Pulmonary artery endothelial cell (primary cell): ENCODE measurements at regions not wholly inside any gene's neighbourhood (a gene's known extent, or its start where the extent isn't known, plus 50 kb on each side); places are given as distances from the start of the nearest gene placed in this dataset.
"Not testable (repeated sequence)": the region's sequence is repeated elsewhere in the genome, so short reads cannot be mapped to it uniquely, and the experiment has no call there.

Experiments used
- DNase-seq: peaks from one replicate; pipeline ENCODE4 v3.0.0-alpha.2; 2011; ENCODE audit warnings: low read depth, low spot score

DNA sequence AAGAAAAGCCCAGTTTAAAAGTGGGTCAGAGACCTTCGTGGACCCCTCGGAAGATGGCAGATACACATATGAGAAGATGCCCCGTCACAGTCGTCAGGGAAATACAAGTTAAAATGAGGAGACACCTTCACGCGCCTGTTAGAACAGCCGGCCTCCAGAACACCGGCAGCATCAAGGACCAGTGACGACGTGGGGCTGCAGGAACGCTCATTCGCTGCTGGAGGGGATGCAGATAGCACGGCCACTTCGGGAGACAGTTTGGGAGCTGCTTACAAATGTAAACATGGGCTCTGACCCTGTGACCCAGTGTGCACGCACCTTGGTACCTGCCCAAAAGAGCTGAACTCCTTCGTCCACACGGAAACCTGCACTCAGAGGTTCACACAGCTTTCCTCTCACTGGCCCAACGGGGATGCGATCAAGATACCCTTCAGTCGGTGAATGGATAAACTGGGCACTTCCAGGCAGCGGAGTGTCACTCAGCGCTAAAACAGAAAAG is 83.7 kb upstream of the CTDP1 start:
- DNase-seq = no peak

DNA sequence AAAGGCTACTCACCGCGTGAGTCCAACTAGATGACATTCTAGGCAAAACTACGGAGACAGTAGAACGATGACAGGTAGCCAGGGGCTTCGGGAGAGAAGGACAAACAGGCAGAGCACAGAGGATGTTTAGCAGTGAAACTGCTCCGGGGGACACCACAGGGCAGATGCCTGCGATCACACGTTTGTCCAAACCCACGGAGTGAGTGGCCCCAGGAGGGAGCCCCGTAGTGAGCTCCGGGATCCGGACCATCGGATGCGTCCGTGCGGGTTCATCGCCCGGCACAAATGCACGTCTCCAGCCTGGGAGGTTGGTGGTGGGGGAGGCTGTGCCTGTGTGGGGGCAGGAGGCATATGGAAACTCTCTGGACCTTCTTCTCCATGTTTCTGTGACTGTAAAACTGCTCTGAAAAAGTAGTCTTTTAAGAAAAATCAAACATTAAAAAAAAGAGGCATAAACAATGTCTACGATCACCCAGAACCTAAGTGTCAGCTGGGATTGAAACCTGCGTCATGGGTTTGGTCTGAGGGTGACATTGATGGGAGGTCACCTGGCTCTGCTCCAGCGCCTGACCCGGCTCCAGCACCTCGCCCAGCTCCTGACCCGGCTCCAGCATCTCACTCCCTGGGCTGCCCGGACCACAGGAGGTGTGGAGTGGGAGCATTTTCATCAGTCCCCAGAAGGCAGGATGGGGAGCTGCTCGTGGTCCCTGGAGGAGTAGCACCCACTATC is 83.0 kb upstream of the CTDP1 start:
- DNase-seq = no peak

- DNase-seq = no peak
These were observed 82.3 kb upstream of the CTDP1 start for GRCh38 chr18:79597176-79597830.

GRCh38 chr18:79597831-79598632 is 81.6 kb upstream of the CTDP1 start:
- DNase-seq = no peak

DNA sequence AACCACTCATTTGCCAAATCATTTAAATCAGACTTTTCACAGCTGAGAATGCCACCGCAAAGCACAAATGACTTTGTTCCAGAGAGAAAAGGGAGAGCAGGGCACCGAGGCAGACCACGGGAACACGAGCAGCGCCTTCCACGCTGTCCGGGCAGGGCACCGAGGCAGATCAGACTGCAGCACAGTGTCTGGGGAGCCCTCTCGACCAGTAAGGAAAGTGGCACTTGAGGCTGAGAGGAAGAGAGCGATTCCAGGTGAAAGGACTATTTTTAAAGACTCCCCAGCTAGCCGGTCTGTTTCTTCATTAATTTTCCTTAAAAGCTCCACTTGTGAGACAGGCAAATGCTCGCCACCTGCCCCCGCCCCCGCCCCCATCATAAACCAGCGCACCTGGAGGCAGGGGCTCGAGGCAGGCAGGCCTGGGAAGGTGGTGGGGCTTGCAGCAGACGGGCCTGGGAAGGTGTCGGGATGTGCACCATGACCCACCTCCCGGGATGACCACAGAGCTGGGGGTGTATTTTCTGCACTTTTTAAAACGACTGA is 80.9 kb upstream of the CTDP1 start:
- DNase-seq = no peak

DNA sequence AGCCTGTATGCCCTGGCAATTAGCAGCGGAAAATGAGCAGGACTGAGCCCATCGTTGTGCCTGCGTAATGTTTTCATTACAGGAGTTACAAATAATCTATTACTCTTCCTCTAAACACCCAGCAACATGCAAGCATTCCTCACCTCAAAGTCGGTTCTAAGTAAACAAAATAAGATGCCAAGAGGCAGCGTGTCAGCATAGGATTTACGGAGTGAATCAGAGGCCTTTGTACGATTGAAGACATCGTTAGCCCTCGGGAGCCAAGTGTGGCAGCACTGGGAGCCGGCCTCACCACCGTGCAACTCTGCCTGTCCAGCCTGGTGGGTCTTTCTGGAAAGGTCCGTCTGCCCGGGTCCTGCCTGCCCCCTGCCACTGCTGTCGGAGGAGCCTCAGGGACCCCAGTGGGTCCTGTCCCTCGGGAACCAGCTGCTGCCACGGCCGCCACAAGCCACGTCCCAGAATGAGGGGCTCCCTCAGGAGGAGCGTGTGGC is 80.1 kb upstream of the CTDP1 start:
- no peak for DNase-seq

DNA sequence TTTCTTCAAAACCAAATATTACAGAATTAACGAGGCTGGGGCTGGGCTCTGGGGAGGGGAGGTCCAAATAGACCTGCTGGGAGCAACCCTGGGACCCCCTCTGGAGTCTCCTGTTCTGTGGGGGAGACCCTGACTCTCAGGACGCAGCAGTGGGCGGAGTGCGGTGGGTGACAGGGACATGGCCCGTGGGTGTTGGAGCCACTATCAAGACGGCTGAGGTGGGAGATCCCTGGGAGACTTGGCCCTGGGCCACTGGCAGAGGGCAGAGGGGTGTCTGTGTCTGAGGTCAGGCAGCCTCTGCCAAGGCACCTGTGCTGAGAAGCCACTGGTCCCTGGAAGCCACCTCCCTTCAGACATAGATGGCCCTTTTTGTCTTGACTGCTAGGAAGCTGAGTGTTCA is 79.5 kb upstream of the CTDP1 start:
- DNase-seq = no peak

DNA sequence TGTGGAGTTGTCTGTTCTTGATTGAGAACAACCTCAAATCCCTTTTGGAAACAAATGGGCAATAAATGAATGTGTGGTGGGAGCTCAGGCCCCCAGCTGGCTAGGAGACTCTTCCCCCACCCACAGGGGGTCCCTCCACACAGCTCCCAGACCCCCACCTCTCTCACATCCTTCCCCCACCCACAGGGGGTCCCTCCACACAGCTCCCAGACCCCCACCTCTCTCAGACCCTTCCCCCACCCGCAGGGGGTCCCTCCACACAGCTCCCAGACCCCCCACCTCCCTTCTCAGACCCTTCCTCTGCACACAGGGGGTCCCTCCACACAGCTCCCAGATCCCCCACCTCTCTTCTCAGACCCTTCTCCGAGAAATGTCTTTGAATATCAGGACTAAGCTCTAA is 79.0 kb upstream of the CTDP1 start:
- DNase-seq = no peak

DNA sequence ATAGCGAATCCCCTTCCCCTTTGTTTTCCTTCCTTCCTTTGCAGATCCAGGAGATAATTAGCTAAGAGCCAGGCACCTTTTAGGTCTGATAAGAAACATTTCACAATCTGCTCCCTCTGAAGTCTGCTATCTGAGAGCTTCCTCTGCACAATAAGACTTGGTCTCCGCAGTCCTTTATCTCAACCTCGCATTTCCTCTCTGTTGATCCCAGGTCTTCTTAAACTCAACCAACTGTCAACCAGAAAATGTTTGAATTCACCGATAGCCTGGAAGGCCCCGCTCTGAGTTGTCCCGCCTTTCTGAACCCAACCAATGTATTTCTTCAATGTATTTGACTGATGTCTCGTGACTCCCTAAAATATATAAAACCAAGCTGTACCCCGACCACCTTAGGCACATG is 78.4 kb upstream of the CTDP1 start:
- no peak for DNase-seq

GRCh38 chr18:79603321-79604204 is 76.0 kb upstream of the CTDP1 start:
- DNase-seq = no peak

DNA sequence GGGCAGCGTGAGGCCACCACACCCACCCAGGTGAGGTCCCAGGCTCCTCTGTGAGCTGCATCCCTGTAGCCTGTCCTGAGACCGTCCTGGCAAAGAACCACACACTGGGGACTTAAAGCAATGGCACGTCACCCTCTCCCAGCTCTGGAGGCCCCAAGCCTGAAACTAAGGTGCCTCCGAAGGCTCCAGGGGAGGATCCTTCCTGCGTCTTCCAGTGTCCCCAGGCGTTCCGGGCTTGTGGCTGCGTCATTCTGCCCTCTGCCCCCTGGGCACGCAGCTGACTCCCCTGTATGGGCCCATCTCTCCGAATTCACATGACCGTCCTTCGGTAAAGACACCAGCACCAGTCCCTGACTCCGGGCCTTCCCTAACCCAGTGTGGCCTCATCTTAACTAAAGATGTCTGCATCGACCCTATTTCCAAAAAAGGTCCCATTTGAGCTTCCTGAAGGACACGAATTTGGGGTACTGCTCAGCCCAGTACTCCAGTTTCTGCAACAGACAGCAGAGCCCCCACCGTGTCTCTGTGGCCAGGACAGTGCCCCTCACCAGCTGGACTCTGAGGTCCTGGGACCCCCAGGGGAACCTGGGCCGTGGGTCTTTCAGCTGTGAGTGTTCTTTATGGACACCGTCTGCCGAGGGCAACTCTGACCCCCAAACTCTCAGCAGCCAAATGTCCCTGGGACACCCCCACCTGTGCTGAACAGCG is 75.2 kb upstream of the CTDP1 start:
- no peak for DNase-seq

GRCh38 chr18:79604913-79605880 is 74.4 kb upstream of the CTDP1 start:
- DNase-seq = no peak

- not testable (repeated sequence) for DNase-seq
These were observed 73.5 kb upstream of the CTDP1 start for GRCh38 chr18:79606071-79606470.

- no peak for DNase-seq
These were observed 72.8 kb upstream of the CTDP1 start for GRCh38 chr18:79606621-79607331.

- no peak for DNase-seq
These were observed 72.1 kb upstream of the CTDP1 start for GRCh38 chr18:79607361-79607952.

GRCh38 chr18:79608069-79608468 is 71.5 kb upstream of the CTDP1 start:
- DNase-seq = no peak

- no peak for DNase-seq
These were observed 71.1 kb upstream of the CTDP1 start for GRCh38 chr18:79608535-79608934.

- DNase-seq = no peak
These were observed 70.6 kb upstream of the CTDP1 start for GRCh38 chr18:79608999-79609461.
